H9 (cell line): ENCODE measurements at regions not wholly inside any gene's neighbourhood (a gene's known extent, or its start where the extent isn't known, plus 50 kb on each side); places are given as distances from the start of the nearest gene placed in this dataset.

Experiments used
- DNase-seq: peaks from one replicate; pipeline ENCODE4 v3.0.0-alpha.2; 2017
- H2AFZ ChIP-seq: one replicate; pipeline ENCODE4 v1.6.1; 2013; ENCODE audit warnings: mild to moderate bottlenecking, low read length, control low read depth, moderate library complexity
- H2AK5ac ChIP-seq: 2 replicates; pipeline ENCODE4 v1.6.1; 2013; ENCODE audit warnings: low read length, control low read depth, mixed read lengths; ENCODE audit not compliant: insufficient read length
- H2BK120ac ChIP-seq: one replicate; pipeline ENCODE4 v1.6.1; 2013; ENCODE audit warnings: low read depth, mild to moderate bottlenecking, low read length, control low read depth, inconsistent platforms; ENCODE audit not compliant: poor library complexity, severe bottlenecking
- H2BK12ac ChIP-seq: 2 replicates; pipeline ENCODE4 v1.6.1; 2013; ENCODE audit warnings: low read length, control low read depth, mixed read lengths, low read depth; ENCODE audit not compliant: insufficient read length
- H2BK15ac ChIP-seq: 2 replicates; pipeline ENCODE4 v1.6.1; 2013; ENCODE audit warnings: low read depth, low read length, control low read depth
- H2BK20ac ChIP-seq: one replicate; pipeline ENCODE4 v1.6.1; 2013; ENCODE audit warnings: low read depth, mild to moderate bottlenecking, low read length, control low read depth, inconsistent platforms; ENCODE audit not compliant: poor library complexity, severe bottlenecking
- H2BK5ac ChIP-seq: 2 replicates; pipeline ENCODE4 v1.6.1; 2013; ENCODE audit warnings: low read length, control low read depth, mixed read lengths; ENCODE audit not compliant: insufficient read length
- H3K14ac ChIP-seq: 2 replicates; pipeline ENCODE4 v1.6.1; 2013; ENCODE audit warnings: low read length, control low read depth; ENCODE audit not compliant: insufficient read depth
- H3K18ac ChIP-seq: 2 replicates; pipeline ENCODE4 v1.6.1; 2013; ENCODE audit warnings: low read depth, mild to moderate bottlenecking, mixed read lengths, low read length, control low read depth; ENCODE audit not compliant: insufficient read length
- H3K23ac ChIP-seq: 2 replicates; pipeline ENCODE4 v1.6.1; 2013; ENCODE audit warnings: low read length, control low read depth, mixed read lengths, low read depth; ENCODE audit not compliant: insufficient read length
- H3K23me2 ChIP-seq: 2 replicates; pipeline ENCODE4 v1.6.1; 2013; ENCODE audit warnings: low read depth, mild to moderate bottlenecking, mixed read lengths, low read length, control low read depth; ENCODE audit not compliant: insufficient read length, poor library complexity, severe bottlenecking
- H3K27ac ChIP-seq: 2 replicates; pipeline ENCODE4 v1.5.1; 2013; ENCODE audit warnings: low read length, control low read depth, mixed read lengths, low read depth; ENCODE audit not compliant: insufficient read length
- H3K27me3 ChIP-seq: 2 replicates; pipeline ENCODE4 v1.6.1; 2013; ENCODE audit warnings: low read length, control low read depth, inconsistent platforms; ENCODE audit not compliant: insufficient read depth
- H3K4ac ChIP-seq: 2 replicates; pipeline ENCODE4 v1.6.1; 2013; ENCODE audit warnings: low read depth, mild to moderate bottlenecking, control low read depth, inconsistent platforms, low read length, moderate library complexity
- H3K4me1 ChIP-seq: 2 replicates; pipeline ENCODE4 v1.6.1; 2013; ENCODE audit warnings: low read length, control low read depth, inconsistent platforms; ENCODE audit not compliant: insufficient read depth
- H3K4me2 ChIP-seq: 2 replicates; pipeline ENCODE4 v1.6.1; 2013; ENCODE audit warnings: low read length, control low read depth, mixed read lengths; ENCODE audit not compliant: insufficient read length, insufficient read depth
- H3K56ac ChIP-seq: 2 replicates; pipeline ENCODE4 v1.6.1; 2013; ENCODE audit warnings: low read depth, mild to moderate bottlenecking, mixed read lengths, low read length, control low read depth; ENCODE audit not compliant: insufficient read length
- H3K79me1 ChIP-seq: 2 replicates; pipeline ENCODE4 v1.6.1; 2013; ENCODE audit warnings: low read depth, mild to moderate bottlenecking, moderate library complexity, low read length, control low read depth, inconsistent platforms; ENCODE audit not compliant: insufficient read depth, poor library complexity, severe bottlenecking
- H3K79me2 ChIP-seq: 2 replicates; pipeline ENCODE4 v1.6.1; 2013; ENCODE audit warnings: low read length, control low read depth, inconsistent platforms; ENCODE audit not compliant: insufficient read depth
- H3K9ac ChIP-seq: 2 replicates; pipeline ENCODE4 v1.6.1; 2013; ENCODE audit warnings: low read length, control low read depth, mixed read lengths; ENCODE audit not compliant: insufficient read length; ENCODE audit errors: extremely low read depth
- H3K9me3 ChIP-seq: one replicate; pipeline ENCODE4 v1.6.1; 2013; ENCODE audit warnings: low read depth, low read length, inconsistent platforms; ENCODE audit not compliant: control insufficient read depth
- H3T11ph ChIP-seq: one replicate; pipeline ENCODE4 v1.6.1; 2013; ENCODE audit warnings: mild to moderate bottlenecking, low read length, control low read depth, inconsistent platforms
- H4K20me1 ChIP-seq: one replicate; pipeline ENCODE4 v1.6.1; 2013; ENCODE audit not compliant: control insufficient read depth, insufficient read length, insufficient read depth
- H4K5ac ChIP-seq: 2 replicates; pipeline ENCODE4 v1.6.1; 2013; ENCODE audit warnings: low read depth, mild to moderate bottlenecking, mixed read lengths, low read length, control low read depth; ENCODE audit not compliant: insufficient read length
- H4K8ac ChIP-seq: replicated peaks from 2 replicates; pipeline ENCODE4 v1.6.1; 2013; ENCODE audit warnings: low read length, control low read depth, mixed read lengths, low read depth; ENCODE audit not compliant: insufficient read length
- H4K91ac ChIP-seq: 2 replicates; pipeline ENCODE4 v1.6.1; 2013; ENCODE audit warnings: low read depth, mild to moderate bottlenecking, moderate library complexity, mixed read lengths, low read length, control low read depth; ENCODE audit not compliant: insufficient read length
- H3K27ac Mint-ChIP-seq, 3 experiments: 2 replicates in 2 of 3; 3 replicates in 1 of 3; pipeline ENCODE4 v1.8.0; 2020 to 2021; ENCODE audit warnings: mixed read lengths in 3 of 3, mild to moderate bottlenecking in 1 of 3, moderate library complexity in 1 of 3
- H3K27me3 Mint-ChIP-seq: 2 replicates; pipeline ENCODE4 v1.8.0; 2021; ENCODE audit warnings: low read depth, mild to moderate bottlenecking, moderate library complexity, mixed read lengths
- H3K36me3 Mint-ChIP-seq, 3 experiments: 2 replicates in 2 of 3; 3 replicates in 1 of 3; pipeline ENCODE4 v1.8.0; 2020 to 2021; ENCODE audit warnings: low read depth in 3 of 3, mixed read lengths in 3 of 3; ENCODE audit not compliant: insufficient read depth in 1 of 3
- H3K4me1 Mint-ChIP-seq, 2 experiments: 2 replicates each; pipeline ENCODE4 v1.8.0; 2020; ENCODE audit warnings: mixed read lengths in 2 of 2
- H3K4me3 Mint-ChIP-seq, 2 experiments: 2 replicates in 1 of 2; 3 replicates in 1 of 2; pipeline ENCODE4 v1.8.0; 2020 to 2021; ENCODE audit warnings: mild to moderate bottlenecking in 2 of 2, mixed read lengths in 2 of 2, moderate library complexity in 1 of 2
- H3K9me3 Mint-ChIP-seq, 2 experiments: 2 replicates in 1 of 2; 3 replicates in 1 of 2; pipeline ENCODE4 v1.8.0; 2020; ENCODE audit warnings: mild to moderate bottlenecking in 2 of 2, mixed read lengths in 2 of 2, moderate library complexity in 1 of 2
- WGBS: extraction: QIAGEN DNeasy Blood & Tissue Kit; methylation state at CpG from one replicate; pipeline ENCODE4 v1.1.7; 2013; ENCODE audit warnings: missing lambda C conversion rate, low lambda C conversion rate, mixed read lengths; ENCODE audit not compliant: insufficient read length; ENCODE audit errors: extremely low coverage; 5-methylcytosine and 5-hydroxymethylcytosine counted together
- TF ChIP-seq, protein P1 (sequence below): fragments of 200-600 bp; sonication (generic); conservative IDR thresholded peaks from 3 replicates; pipeline ENCODE4 v1.8.0; 2021; ENCODE audit warnings: antibody characterized with exemption, mild to moderate bottlenecking

DNA sequence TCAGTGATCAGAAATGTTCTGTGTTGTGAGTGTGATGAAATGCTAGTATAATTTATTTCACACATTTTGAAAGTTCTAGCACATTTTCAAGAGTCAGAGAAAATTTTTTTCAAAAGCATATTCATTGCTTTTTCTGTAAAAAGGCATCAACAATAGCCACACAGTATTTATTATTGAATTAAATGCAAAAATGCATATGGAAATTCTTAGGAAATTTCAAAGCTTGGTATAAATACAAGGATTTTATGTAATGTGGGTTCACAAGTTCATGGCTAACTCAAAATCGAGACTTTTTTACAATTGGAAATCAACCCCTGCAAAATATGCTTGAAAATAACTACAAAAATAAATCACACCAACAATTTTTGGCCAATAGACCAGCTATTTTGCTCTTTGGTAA is 302.0 kb upstream of the ECI2 start:
- Histone ChIP-seq H3T11ph (no peak overlapping the region), H3K4me1 (no peaks in the 10 kb centered on the region), H3K56ac (no peak overlapping the region), H3K9ac (no peak overlapping the region), H4K91ac (no peak overlapping the region), H3K14ac (no peak overlapping the region), H2BK5ac (no peak overlapping the region), H2BK120ac (no peak overlapping the region), H4K8ac (no peak overlapping the region), H3K27ac (no peak overlapping the region), H4K5ac (no peak overlapping the region), H3K18ac (no peak overlapping the region), H3K4ac (no peak overlapping the region), H3K79me1 (no peaks in the 10 kb centered on the region), H3K79me2 (no peaks in the 10 kb centered on the region), H3K27me3 (no peaks in the 10 kb centered on the region; the same call in 1 of the 2 replicates), H3K23ac (no peak overlapping the region), H3K4me2 (no peak overlapping the region), H3K23me2 (no peaks in the 10 kb centered on the region), H2AK5ac (no peak overlapping the region), H2BK12ac (no peak overlapping the region), H2BK15ac (no peak overlapping the region), H4K20me1 (no peaks in the 10 kb centered on the region), H3K9me3 (no peaks in the 10 kb centered on the region), H2AFZ (no peak overlapping the region), H2BK20ac (no peak overlapping the region)
- DNase-seq = no peak
- Mint-ChIP-seq H3K27me3 (peaks cover 2% of the 10 kb centered on the region; the same call in 1 of the 2 replicates), H3K9me3 (no peaks in the 10 kb centered on the region; a peak in 1 of 5 replicates), H3K36me3 (no peaks in the 10 kb centered on the region; a peak in 1 of 7 replicates), H3K27ac (no peak overlapping the region), H3K4me3 (no peak overlapping the region), H3K4me1 (peaks cover 0 to 6% of the 10 kb centered on the region in 2 experiments; a peak in 2 of 4 replicates)
- WGBS = no CpG with 5 or more reads among the region's 1 CpG
- TF ChIP-seq, protein P1, sequence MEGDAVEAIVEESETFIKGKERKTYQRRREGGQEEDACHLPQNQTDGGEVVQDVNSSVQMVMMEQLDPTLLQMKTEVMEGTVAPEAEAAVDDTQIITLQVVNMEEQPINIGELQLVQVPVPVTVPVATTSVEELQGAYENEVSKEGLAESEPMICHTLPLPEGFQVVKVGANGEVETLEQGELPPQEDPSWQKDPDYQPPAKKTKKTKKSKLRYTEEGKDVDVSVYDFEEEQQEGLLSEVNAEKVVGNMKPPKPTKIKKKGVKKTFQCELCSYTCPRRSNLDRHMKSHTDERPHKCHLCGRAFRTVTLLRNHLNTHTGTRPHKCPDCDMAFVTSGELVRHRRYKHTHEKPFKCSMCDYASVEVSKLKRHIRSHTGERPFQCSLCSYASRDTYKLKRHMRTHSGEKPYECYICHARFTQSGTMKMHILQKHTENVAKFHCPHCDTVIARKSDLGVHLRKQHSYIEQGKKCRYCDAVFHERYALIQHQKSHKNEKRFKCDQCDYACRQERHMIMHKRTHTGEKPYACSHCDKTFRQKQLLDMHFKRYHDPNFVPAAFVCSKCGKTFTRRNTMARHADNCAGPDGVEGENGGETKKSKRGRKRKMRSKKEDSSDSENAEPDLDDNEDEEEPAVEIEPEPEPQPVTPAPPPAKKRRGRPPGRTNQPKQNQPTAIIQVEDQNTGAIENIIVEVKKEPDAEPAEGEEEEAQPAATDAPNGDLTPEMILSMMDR = no peak
